ENCODE measurements at regions not wholly inside any gene's neighbourhood (a gene's known extent, or its start where the extent isn't known, plus 50 kb on each side); places are given as distances from the start of the nearest gene placed in this dataset.

- no peak overlapping the region for H3K27ac ChIP-seq (ENCODE audit: low read length)
- no peak overlapping the region for H3K4me2 ChIP-seq (ENCODE audit: low read depth, low read length)
Observed at GRCh38 chr10:131775833-131776232, 125.0 kb upstream of the PPP2R2D start.

GRCh38 chr10:131776496-131776895 lies 124.3 kb upstream of the PPP2R2D start:
- no peak overlapping the region for H2AFZ ChIP-seq (ENCODE audit: low read length)
- H3K4me3 ChIP-seq (ENCODE audit: low read length), result no peak overlapping the region
- H3K9ac ChIP-seq (ENCODE audit: low read length), result no peak overlapping the region
- no peaks in the 10 kb centered on the region; the same call in 1 of the 2 replicates for H3K27me3 ChIP-seq (replicated peaks; ENCODE audit: insufficient read depth, low read length)
- H3K9me3 ChIP-seq (replicated peaks; ENCODE audit: insufficient read depth, low read length), result no peaks in the 10 kb centered on the region
- H3K4me2 ChIP-seq (ENCODE audit: low read depth, low read length), result no peak overlapping the region
- H3K79me2 ChIP-seq (ENCODE audit: low read length), result no peaks in the 10 kb centered on the region
- TF ChIP-seq EZH2phosphoT487 (IDR thresholded peaks at IDR 0.05; ENCODE audit: low read length) (no peak), CTCF (IDR thresholded peaks at IDR 0.05; ENCODE audit: low read length) (no peak), EZH2 (optimal IDR thresholded peaks at IDR 0.05; ENCODE audit: low read depth, low read length) (no peak)
- no peaks in the 10 kb centered on the region for H3F3A ChIP-seq (ENCODE audit: insufficient read depth, low read length)
- H3K4me1 ChIP-seq (ENCODE audit: low read length), result no peaks in the 10 kb centered on the region
- no peaks in the 10 kb centered on the region for H3K36me3 ChIP-seq (replicated peaks; ENCODE audit: insufficient read depth, low read length)
- DNase-seq, result no peak
- H3K27ac ChIP-seq (ENCODE audit: low read length), result no peak overlapping the region
- no peaks in the 10 kb centered on the region for H4K20me1 ChIP-seq (ENCODE audit: insufficient read depth, low read length)
- no peaks in the 10 kb centered on the region for H3K9me2 ChIP-seq (replicated peaks; ENCODE audit: insufficient read depth, low read length)

More at GRCh38 chr10:131775833-131776232, 125.0 kb upstream of the PPP2R2D start:
- H3K9me3 ChIP-seq (replicated peaks; ENCODE audit: insufficient read depth, low read length), result no peaks in the 10 kb centered on the region
- H3F3A ChIP-seq (ENCODE audit: insufficient read depth, low read length), result no peaks in the 10 kb centered on the region
- H3K9ac ChIP-seq (ENCODE audit: low read length), result no peak overlapping the region
- no peak for DNase-seq
- no peaks in the 10 kb centered on the region for H3K9me2 ChIP-seq (replicated peaks; ENCODE audit: insufficient read depth, low read length)
- no peaks in the 10 kb centered on the region for H3K4me1 ChIP-seq (ENCODE audit: low read length)
- no peaks in the 10 kb centered on the region for H3K79me2 ChIP-seq (ENCODE audit: low read length)
- H3K4me3 ChIP-seq (ENCODE audit: low read length), result no peak overlapping the region
- no peak overlapping the region for H2AFZ ChIP-seq (ENCODE audit: low read length)
- TF ChIP-seq EZH2phosphoT487 (IDR thresholded peaks at IDR 0.05; ENCODE audit: low read length) (no peak), EZH2 (optimal IDR thresholded peaks at IDR 0.05; ENCODE audit: low read depth, low read length) (no peak), CTCF (IDR thresholded peaks at IDR 0.05; ENCODE audit: low read length) (no peak)
- no peaks in the 10 kb centered on the region for H4K20me1 ChIP-seq (ENCODE audit: insufficient read depth, low read length)
- no peaks in the 10 kb centered on the region for H3K36me3 ChIP-seq (replicated peaks; ENCODE audit: insufficient read depth, low read length)
- H3K27me3 ChIP-seq (replicated peaks; ENCODE audit: insufficient read depth, low read length), result no peaks in the 10 kb centered on the region; the same call in 1 of the 2 replicates

- no peak overlapping the region for H3K9ac ChIP-seq (ENCODE audit: low read length)
- no peaks in the 10 kb centered on the region for H3K36me3 ChIP-seq (replicated peaks; ENCODE audit: insufficient read depth, low read length)
- no peaks in the 10 kb centered on the region for H3K9me2 ChIP-seq (replicated peaks; ENCODE audit: insufficient read depth, low read length)
- no peaks in the 10 kb centered on the region for H3K79me2 ChIP-seq (ENCODE audit: low read length)
- no peaks in the 10 kb centered on the region for H4K20me1 ChIP-seq (ENCODE audit: insufficient read depth, low read length)
- no peak overlapping the region for H3K27ac ChIP-seq (ENCODE audit: low read length)
- H3K9me3 ChIP-seq (replicated peaks; ENCODE audit: insufficient read depth, low read length), result no peaks in the 10 kb centered on the region
- H3K4me1 ChIP-seq (ENCODE audit: low read length), result no peaks in the 10 kb centered on the region
- no peak overlapping the region for H3K4me2 ChIP-seq (ENCODE audit: low read depth, low read length)
- no peak for TF ChIP-seq CTCF (IDR thresholded peaks at IDR 0.05; ENCODE audit: low read length)
- H2AFZ ChIP-seq (ENCODE audit: low read length), result no peak overlapping the region
- H3K4me3 ChIP-seq (ENCODE audit: low read length), result no peak overlapping the region
- DNase-seq, result no peak
- H3F3A ChIP-seq (ENCODE audit: insufficient read depth, low read length), result no peaks in the 10 kb centered on the region
- no peaks in the 10 kb centered on the region; the same call in 1 of the 2 replicates for H3K27me3 ChIP-seq (replicated peaks; ENCODE audit: insufficient read depth, low read length)
Observed at GRCh38 chr10:131777162-131777561, 123.6 kb upstream of the PPP2R2D start.

Measured in MM.1S (cell line).